Astrocyte (in vitro differentiated cells and primary cell): ENCODE measurements at regions not wholly inside any gene's neighbourhood (a gene's known extent, or its start where the extent isn't known, plus 50 kb on each side); places are given as distances from the start of the nearest gene placed in this dataset.

ENCODE experiments used
- CTCF ChIP-seq: IDR thresholded peaks from 2 replicates; pipeline ENCODE4 v1.5.1; 2011; ENCODE audit warnings: low read depth, mild to moderate bottlenecking, inconsistent platforms, low read length, moderate library complexity; ENCODE audit not compliant: insufficient read depth
- EZH2 ChIP-seq: IDR thresholded peaks from 2 replicates; pipeline ENCODE4 v1.6.1; 2012; ENCODE audit warnings: mild to moderate bottlenecking, low read length, inconsistent platforms; ENCODE audit not compliant: insufficient read depth

DNA sequence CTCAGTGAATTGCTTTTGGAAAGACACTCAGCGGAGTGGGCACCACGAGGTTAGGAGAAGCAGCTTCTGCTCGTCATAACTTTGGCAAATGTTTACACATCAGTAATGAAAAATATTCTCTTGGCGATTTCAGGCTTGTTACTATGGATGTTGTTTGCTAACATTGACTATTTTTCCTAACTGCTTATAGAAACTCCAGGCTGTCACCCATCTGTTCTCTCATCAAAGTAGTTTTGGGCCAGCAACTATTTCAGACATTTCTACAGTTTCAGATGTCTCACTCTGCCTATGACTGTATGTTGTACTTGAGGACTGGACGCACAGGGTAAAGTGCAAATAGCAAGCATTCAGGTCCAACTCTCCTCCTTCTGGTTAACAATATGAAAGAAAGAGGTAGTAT is 346.7 kb downstream of the TRIML1 start:
- no peak for TF ChIP-seq CTCF
- TF ChIP-seq EZH2, result no peak
